GM23338 (cell line): ENCODE measurements at regions not wholly inside any gene's neighbourhood (a gene's known extent, or its start where the extent isn't known, plus 50 kb on each side); places are given as distances from the start of the nearest gene placed in this dataset.

Experiments used
- ATAC-seq: fragments of 200-7000 bp; cut with Tn5 transposase; 3 replicates; pipeline ENCODE4 v1.9.1; 2020
- DNase-seq: peaks from one replicate; pipeline ENCODE4 v3.0.0-alpha.2; 2015; ENCODE audit warnings: low spot score
- H2AFZ ChIP-seq: fragments of 200-600 bp; sonication (generic); 2 replicates; pipeline ENCODE4 v1.8.0; 2016; ENCODE audit warnings: antibody characterized with exemption, mild to moderate bottlenecking, moderate library complexity
- H3F3A ChIP-seq: fragments of 200-600 bp; sonication (generic); replicated peaks from 2 replicates; pipeline ENCODE4 v1.8.0; 2017; ENCODE audit warnings: antibody characterized with exemption, mixed run types, low read depth
- H3K27ac ChIP-seq: fragments of 200-600 bp; sonication (generic); 2 replicates; pipeline ENCODE4 v1.6.1; 2016; ENCODE audit warnings: low read depth
- H3K27me3 ChIP-seq: fragments of 200-600 bp; sonication (generic); 2 replicates; pipeline ENCODE4 v1.8.0; 2016; ENCODE audit warnings: mild to moderate bottlenecking, mixed run types, moderate library complexity; ENCODE audit not compliant: insufficient read depth
- H3K36me3 ChIP-seq: fragments of 200-600 bp; sonication (generic); 2 replicates; pipeline ENCODE4 v1.8.0; 2016; ENCODE audit warnings: mild to moderate bottlenecking; ENCODE audit not compliant: insufficient read depth
- H3K4me1 ChIP-seq: fragments of 200-600 bp; sonication (generic); 2 replicates; pipeline ENCODE4 v1.8.0; 2016; ENCODE audit warnings: mild to moderate bottlenecking, moderate library complexity; ENCODE audit not compliant: insufficient read depth
- H3K4me2 ChIP-seq: fragments of 200-600 bp; sonication (generic); 2 replicates; pipeline ENCODE4 v1.7.1; 2017; ENCODE audit warnings: mixed run types
- H3K4me3 ChIP-seq: fragments of 200-600 bp; sonication (generic); 2 replicates; pipeline ENCODE4 v1.6.1; 2016; ENCODE audit warnings: mixed run types
- H3K79me2 ChIP-seq: fragments of 200-600 bp; sonication (generic); replicated peaks from 2 replicates; pipeline ENCODE4 v1.8.0; 2017; ENCODE audit warnings: mild to moderate bottlenecking; ENCODE audit not compliant: insufficient read depth
- H3K9me2 ChIP-seq: fragments of 200-600 bp; sonication (generic); 2 replicates; pipeline ENCODE4 v1.8.0; 2017; ENCODE audit not compliant: insufficient read depth
- H4K20me1 ChIP-seq: fragments of 200-600 bp; sonication (generic); replicated peaks from 2 replicates; pipeline ENCODE4 v1.8.0; 2017; ENCODE audit warnings: mild to moderate bottlenecking; ENCODE audit not compliant: insufficient read depth
- H3K27ac Mint-ChIP-seq: 2 replicates; pipeline ENCODE4 v1.8.0; 2020; ENCODE audit warnings: inconsistent platforms, mild to moderate bottlenecking, moderate library complexity, mixed read lengths
- H3K27me3 Mint-ChIP-seq: 3 replicates; pipeline ENCODE4 v1.8.0; 2022; ENCODE audit warnings: low read depth, mild to moderate bottlenecking, moderate library complexity, mixed read lengths, inconsistent platforms; ENCODE audit not compliant: insufficient read depth, poor library complexity
- H3K36me3 Mint-ChIP-seq: 3 replicates; pipeline ENCODE4 v1.8.0; 2021; ENCODE audit warnings: low read depth, mild to moderate bottlenecking, inconsistent platforms, moderate library complexity, mixed read lengths
- H3K4me1 Mint-ChIP-seq: 3 replicates; pipeline ENCODE4 v1.8.0; 2020; ENCODE audit warnings: mild to moderate bottlenecking, inconsistent platforms, mixed read lengths
- H3K4me3 Mint-ChIP-seq: 3 replicates; pipeline ENCODE4 v1.8.0; 2021; ENCODE audit warnings: moderate library complexity, mild to moderate bottlenecking, inconsistent platforms, mixed read lengths
- H3K9me3 Mint-ChIP-seq: 3 replicates; pipeline ENCODE4 v1.8.0; 2020; ENCODE audit warnings: moderate library complexity, mild to moderate bottlenecking, inconsistent platforms, mixed read lengths
- CTCF ChIP-seq, 2 experiments: fragments of 200-600 bp in 1 of 2; sonication (generic) in 1 of 2; conservative IDR thresholded peaks; 2 replicates each; pipeline versions ENCODE4 v1.5.1 to v1.6.1; 2016 to 2017; ENCODE audit warnings: antibody characterized with exemption in 2 of 2, low read depth in 2 of 2, mild to moderate bottlenecking in 2 of 2, moderate library complexity in 1 of 2
- EZH2phosphoT487 ChIP-seq: fragments of 200-600 bp; sonication (generic); IDR thresholded peaks from one replicate; pipeline ENCODE4 v1.8.1; 2018; ENCODE audit warnings: antibody characterized with exemption; ENCODE audit not compliant: unreplicated experiment
- NANOG ChIP-seq: IDR thresholded peaks from 2 replicates; pipeline ENCODE4 v1.6.1; 2016; ENCODE audit warnings: antibody characterized with exemption, borderline replicate concordance
- POLR2AphosphoS5 ChIP-seq: IDR thresholded peaks from 2 replicates; pipeline ENCODE4 v1.6.1; 2016; ENCODE audit warnings: antibody characterized with exemption, low read depth
- STAT1 ChIP-seq: IDR thresholded peaks from one replicate; pipeline ENCODE4 v1.6.1; 2016; ENCODE audit warnings: antibody characterized with exemption; ENCODE audit not compliant: unreplicated experiment
- ZNF114 ChIP-seq: fragments of 250-450 bp; sonication (Bioruptor Pico); IDR thresholded peaks from 2 replicates; pipeline ENCODE4 v1.5.0; 2020; ENCODE audit warnings: mild to moderate bottlenecking, moderate library complexity
- ZNF331 ChIP-seq: fragments of 250-450 bp; sonication (Bioruptor Pico); IDR thresholded peaks from 2 replicates; pipeline ENCODE4 v1.5.0; 2020; ENCODE audit warnings: low read depth, mild to moderate bottlenecking, moderate library complexity
- TF ChIP-seq, protein P1 (sequence below): fragments of 250-450 bp; sonication (Bioruptor Pico); IDR thresholded peaks from 2 replicates; pipeline ENCODE4 v1.5.0; 2020; ENCODE audit warnings: mild to moderate bottlenecking, moderate library complexity

DNA sequence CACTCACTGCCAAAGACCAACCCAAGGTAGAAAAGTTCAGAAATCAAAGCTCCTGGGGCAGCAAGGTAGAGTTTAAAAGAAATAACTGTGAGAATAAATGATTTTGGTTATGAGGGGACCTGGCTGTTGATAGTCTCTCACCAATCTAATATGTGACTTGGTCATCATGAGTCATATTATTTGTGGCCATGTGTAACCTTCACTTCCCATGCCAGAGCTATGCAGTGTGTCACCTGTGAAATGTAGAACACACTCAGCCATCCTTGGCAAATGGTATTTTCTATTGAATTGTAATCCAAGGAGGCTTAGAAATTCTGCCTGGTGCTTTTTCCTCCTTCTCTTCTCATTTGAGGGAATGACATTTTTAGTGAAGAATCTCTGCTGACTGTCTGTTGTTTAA is 184.2 kb upstream of the STAC start (continued):
- TF ChIP-seq, protein P1, sequence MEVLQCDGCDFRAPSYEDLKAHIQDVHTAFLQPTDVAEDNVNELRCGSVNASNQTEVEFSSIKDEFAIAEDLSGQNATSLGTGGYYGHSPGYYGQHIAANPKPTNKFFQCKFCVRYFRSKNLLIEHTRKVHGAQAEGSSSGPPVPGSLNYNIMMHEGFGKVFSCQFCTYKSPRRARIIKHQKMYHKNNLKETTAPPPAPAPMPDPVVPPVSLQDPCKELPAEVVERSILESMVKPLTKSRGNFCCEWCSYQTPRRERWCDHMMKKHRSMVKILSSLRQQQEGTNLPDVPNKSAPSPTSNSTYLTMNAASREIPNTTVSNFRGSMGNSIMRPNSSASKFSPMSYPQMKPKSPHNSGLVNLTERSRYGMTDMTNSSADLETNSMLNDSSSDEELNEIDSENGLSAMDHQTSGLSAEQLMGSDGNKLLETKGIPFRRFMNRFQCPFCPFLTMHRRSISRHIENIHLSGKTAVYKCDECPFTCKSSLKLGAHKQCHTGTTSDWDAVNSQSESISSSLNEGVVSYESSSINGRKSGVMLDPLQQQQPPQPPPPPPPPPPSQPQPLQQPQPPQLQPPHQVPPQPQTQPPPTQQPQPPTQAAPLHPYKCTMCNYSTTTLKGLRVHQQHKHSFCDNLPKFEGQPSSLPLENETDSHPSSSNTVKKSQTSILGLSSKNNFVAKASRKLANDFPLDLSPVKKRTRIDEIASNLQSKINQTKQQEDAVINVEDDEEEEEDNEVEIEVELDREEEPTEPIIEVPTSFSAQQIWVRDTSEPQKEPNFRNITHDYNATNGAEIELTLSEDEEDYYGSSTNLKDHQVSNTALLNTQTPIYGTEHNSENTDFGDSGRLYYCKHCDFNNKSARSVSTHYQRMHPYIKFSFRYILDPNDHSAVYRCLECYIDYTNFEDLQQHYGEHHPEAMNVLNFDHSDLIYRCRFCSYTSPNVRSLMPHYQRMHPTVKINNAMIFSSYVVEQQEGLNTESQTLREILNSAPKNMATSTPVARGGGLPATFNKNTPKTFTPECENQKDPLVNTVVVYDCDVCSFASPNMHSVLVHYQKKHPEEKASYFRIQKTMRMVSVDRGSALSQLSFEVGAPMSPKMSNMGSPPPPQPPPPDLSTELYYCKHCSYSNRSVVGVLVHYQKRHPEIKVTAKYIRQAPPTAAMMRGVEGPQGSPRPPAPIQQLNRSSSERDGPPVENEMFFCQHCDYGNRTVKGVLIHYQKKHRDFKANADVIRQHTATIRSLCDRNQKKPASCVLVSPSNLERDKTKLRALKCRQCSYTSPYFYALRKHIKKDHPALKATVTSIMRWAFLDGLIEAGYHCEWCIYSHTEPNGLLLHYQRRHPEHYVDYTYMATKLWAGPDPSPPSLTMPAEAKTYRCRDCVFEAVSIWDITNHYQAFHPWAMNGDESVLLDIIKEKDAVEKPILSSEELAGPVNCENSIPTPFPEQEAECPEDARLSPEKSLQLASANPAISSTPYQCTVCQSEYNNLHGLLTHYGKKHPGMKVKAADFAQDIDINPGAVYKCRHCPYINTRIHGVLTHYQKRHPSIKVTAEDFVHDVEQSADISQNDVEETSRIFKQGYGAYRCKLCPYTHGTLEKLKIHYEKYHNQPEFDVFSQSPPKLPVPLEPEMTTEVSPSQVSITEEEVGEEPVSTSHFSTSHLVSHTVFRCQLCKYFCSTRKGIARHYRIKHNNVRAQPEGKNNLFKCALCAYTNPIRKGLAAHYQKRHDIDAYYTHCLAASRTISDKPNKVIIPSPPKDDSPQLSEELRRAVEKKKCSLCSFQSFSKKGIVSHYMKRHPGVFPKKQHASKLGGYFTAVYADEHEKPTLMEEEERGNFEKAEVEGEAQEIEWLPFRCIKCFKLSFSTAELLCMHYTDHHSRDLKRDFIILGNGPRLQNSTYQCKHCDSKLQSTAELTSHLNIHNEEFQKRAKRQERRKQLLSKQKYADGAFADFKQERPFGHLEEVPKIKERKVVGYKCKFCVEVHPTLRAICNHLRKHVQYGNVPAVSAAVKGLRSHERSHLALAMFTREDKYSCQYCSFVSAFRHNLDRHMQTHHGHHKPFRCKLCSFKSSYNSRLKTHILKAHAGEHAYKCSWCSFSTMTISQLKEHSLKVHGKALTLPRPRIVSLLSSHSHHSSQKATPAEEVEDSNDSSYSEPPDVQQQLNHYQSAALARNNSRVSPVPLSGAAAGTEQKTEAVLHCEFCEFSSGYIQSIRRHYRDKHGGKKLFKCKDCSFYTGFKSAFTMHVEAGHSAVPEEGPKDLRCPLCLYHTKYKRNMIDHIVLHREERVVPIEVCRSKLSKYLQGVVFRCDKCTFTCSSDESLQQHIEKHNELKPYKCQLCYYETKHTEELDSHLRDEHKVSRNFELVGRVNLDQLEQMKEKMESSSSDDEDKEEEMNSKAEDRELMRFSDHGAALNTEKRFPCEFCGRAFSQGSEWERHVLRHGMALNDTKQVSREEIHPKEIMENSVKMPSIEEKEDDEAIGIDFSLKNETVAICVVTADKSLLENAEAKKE, result no peak
- TF ChIP-seq ZNF331 (CRISPR knock-in tag) (no peak), STAT1 (no peak), CTCF (conservative IDR thresholded peaks at IDR 0.05; ENCODE audit: low read depth in 2 of 2) (no peak), ZNF114 (CRISPR knock-in tag) (no peak), POLR2AphosphoS5 (no peak), NANOG (no peak), EZH2phosphoT487 (no peak)

DNA sequence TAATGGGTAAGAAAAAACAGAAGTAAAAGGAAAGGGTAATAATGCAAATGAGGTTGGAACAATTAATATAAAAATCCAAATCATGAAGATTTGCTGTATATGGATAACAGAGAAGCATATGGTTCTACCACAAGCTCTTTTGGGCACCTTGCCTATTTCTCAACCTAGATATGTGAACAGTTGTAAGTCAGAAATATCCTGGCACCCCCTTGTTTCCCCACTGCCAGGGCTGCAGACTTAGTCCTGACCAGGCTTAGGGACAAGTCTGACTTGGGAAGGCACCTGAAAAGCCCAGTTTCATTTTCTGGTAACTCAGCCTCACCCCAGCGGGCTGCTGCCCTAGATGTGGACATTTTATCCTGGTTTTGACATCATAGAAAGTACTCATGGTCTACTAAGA is 183.2 kb upstream of the STAC start:
- Histone ChIP-seq H3K27ac (no peak overlapping the region), H3F3A (no peaks in the 10 kb centered on the region), H3K4me3 (no peak overlapping the region), H3K9me2 (peaks cover 10% of the 10 kb centered on the region; the same call in 1 of the 2 replicates), H3K79me2 (no peaks in the 10 kb centered on the region), H3K27me3 (no peaks in the 10 kb centered on the region), H2AFZ (no peak overlapping the region), H3K4me2 (no peak overlapping the region), H3K4me1 (peaks cover 7% of the 10 kb centered on the region; the same call in 1 of the 2 replicates), H4K20me1 (no peaks in the 10 kb centered on the region), H3K36me3 (no peaks in the 10 kb centered on the region)
- Mint-ChIP-seq H3K4me1 (peaks cover 14% of the 10 kb centered on the region; the same call in 2 of the 3 replicates), H3K27ac (no peak overlapping the region), H3K4me3 (no peak overlapping the region), H3K27me3 (peaks cover 2% of the 10 kb centered on the region), H3K36me3 (no peaks in the 10 kb centered on the region), H3K9me3 (no peaks in the 10 kb centered on the region)
- DNase-seq (no peak), ATAC-seq (no peak)
- TF ChIP-seq NANOG, result no peak
- no peak for TF ChIP-seq EZH2phosphoT487
- no peak for TF ChIP-seq STAT1
